ENCODE measurements at regions not wholly inside any gene's neighbourhood (a gene's known extent, or its start where the extent isn't known, plus 50 kb on each side); places are given as distances from the start of the nearest gene placed in this dataset.

DNA sequence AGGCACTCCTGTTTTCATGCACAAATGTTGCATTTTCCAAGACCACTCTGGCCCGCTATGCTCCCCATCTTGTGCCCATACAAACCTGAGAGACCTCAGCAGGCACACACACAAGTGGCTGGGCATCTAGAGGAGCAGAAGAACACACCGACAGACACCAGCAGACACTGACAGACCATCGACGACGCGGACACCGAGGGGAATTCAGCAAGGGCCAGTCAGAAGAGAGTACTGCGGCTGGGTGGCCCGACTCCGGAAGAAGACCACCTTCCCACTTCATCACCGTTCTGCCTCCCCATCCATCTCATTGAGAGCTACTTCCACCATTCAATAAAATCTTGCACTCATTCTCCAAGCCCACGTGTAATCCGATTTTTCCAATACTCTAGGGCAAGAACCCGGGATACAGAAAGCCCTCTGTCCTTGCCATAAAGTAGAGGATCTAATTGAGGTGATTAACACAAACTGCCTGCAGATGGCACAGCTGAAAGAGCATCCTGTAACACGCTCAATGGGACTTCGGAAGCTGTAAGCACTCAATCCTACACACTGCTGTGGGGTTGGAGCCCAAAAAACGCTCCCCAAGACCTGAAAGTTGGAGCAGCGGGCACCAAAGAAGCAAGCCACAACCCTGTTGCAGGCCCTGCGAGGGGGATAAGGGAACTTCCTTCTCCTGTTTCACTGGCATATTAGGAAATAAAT lies 780.9 kb downstream of the ARAP2 start:
- CTCF ChIA-PET: no interaction called here
- no peak overlapping the region for H3K4me3 ChIP-seq (ENCODE audit: low read depth, low read length, poor library complexity, severe bottlenecking)
- no peaks in the 10 kb centered on the region for H3K27me3 ChIP-seq (replicated peaks; ENCODE audit: insufficient read depth, low read depth, low read length, poor library complexity)
- peaks cover 24% of the 10 kb centered on the region for H3K9me3 ChIP-seq (ENCODE audit: low read depth, low read length, poor library complexity, severe bottlenecking)
- no peaks in the 10 kb centered on the region for H3K36me3 ChIP-seq (ENCODE audit: insufficient read depth, low read length, poor library complexity, severe bottlenecking)
- POLR2A ChIA-PET (ENCODE audit: low non-redundant PET): no interaction called here
- no peak for TF ChIP-seq EZH2 (IDR thresholded peaks at IDR 0.05; ENCODE audit: borderline replicate concordance, low read depth, low read length, poor library complexity, severe bottlenecking)
- TF ChIP-seq, protein P1, sequence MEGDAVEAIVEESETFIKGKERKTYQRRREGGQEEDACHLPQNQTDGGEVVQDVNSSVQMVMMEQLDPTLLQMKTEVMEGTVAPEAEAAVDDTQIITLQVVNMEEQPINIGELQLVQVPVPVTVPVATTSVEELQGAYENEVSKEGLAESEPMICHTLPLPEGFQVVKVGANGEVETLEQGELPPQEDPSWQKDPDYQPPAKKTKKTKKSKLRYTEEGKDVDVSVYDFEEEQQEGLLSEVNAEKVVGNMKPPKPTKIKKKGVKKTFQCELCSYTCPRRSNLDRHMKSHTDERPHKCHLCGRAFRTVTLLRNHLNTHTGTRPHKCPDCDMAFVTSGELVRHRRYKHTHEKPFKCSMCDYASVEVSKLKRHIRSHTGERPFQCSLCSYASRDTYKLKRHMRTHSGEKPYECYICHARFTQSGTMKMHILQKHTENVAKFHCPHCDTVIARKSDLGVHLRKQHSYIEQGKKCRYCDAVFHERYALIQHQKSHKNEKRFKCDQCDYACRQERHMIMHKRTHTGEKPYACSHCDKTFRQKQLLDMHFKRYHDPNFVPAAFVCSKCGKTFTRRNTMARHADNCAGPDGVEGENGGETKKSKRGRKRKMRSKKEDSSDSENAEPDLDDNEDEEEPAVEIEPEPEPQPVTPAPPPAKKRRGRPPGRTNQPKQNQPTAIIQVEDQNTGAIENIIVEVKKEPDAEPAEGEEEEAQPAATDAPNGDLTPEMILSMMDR (conservative IDR thresholded peaks at IDR 0.05; ENCODE audit: low read depth, low read length): no peak
- no peaks in the 10 kb centered on the region for H3K4me1 ChIP-seq (ENCODE audit: insufficient read depth, low read length, poor library complexity, severe bottlenecking)
- BruUV-seq (replicated peaks): no TSS peak
- no peak overlapping the region for H3K27ac ChIP-seq (ENCODE audit: low read depth, low read length, poor library complexity, severe bottlenecking)
- no peak for DNase-seq (ENCODE audit: low spot score)
- intact Hi-C loops (cut with micrococcal nuclease; ENCODE audit: unreplicated experiment): no loop called here

DNA sequence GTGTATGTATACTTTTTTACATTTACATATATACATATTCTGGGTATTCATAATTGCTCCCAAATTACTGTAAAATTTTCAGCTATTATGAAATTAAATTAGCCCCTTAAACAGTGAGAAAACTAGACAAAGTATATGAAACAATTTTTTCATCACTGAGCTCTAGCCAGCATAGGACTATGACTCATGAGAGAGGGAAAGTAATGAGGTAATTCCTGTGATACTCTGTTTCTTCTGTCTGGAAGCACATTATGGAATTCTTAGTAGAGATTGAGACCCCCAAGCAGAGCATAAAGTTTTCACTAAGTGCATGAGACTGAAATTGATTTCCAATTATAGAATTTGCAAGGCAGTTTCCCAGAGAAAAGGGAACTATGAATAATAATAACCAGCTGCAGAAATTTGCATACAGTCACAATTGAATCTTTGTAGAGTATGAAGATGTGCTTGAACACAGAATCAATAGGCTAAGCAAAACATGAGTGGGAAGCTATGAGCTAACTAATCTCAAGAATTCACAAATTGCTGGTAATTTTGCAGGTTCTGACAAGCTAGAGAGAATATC lies 779.3 kb downstream of the ARAP2 start:
- BruUV-seq (replicated peaks): no TSS peak
- no peak for DNase-seq (ENCODE audit: low spot score)
- intact Hi-C loops (cut with micrococcal nuclease; ENCODE audit: unreplicated experiment): no loop called here
- CTCF ChIA-PET: no interaction called here
- Histone ChIP-seq H3K9me3 (ENCODE audit: low read depth, low read length, poor library complexity, severe bottlenecking) (peaks cover 14% of the 10 kb centered on the region), H3K4me1 (ENCODE audit: insufficient read depth, low read length, poor library complexity, severe bottlenecking) (no peaks in the 10 kb centered on the region), H3K27ac (ENCODE audit: low read depth, low read length, poor library complexity, severe bottlenecking) (no peak overlapping the region), H3K4me3 (ENCODE audit: low read depth, low read length, poor library complexity, severe bottlenecking) (no peak overlapping the region), H3K36me3 (ENCODE audit: insufficient read depth, low read length, poor library complexity, severe bottlenecking) (no peaks in the 10 kb centered on the region), H3K27me3 (replicated peaks; ENCODE audit: insufficient read depth, low read depth, low read length, poor library complexity) (no peaks in the 10 kb centered on the region)
- TF ChIP-seq EZH2 (IDR thresholded peaks at IDR 0.05; ENCODE audit: borderline replicate concordance, low read depth, low read length, poor library complexity, severe bottlenecking): no peak
- TF ChIP-seq, protein P1 (conservative IDR thresholded peaks at IDR 0.05; ENCODE audit: low read depth, low read length): no peak
- POLR2A ChIA-PET (ENCODE audit: low non-redundant PET): no interaction called here

DNA sequence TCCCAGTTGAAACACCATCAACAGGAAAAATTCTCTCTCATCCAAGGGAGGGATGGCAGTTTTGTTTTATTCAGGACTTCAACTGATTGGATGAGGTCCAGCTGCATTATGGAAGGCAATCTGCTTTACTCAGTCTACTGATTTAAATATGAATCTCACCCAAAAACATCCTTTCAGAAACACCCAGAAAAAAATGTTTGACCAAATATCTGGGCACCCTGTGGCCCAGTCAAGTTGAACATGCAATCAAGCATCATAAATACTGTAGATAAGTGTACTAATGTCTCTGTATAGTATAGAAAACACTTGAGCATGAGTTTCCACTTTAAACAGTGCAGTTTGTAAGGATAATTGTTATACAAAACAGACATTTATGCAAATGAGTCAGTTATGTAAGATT lies 753.2 kb downstream of the ARAP2 start:
- ChIA-PET POLR2A (ENCODE audit: low non-redundant PET) (no interaction called here), CTCF (no interaction called here)
- Histone ChIP-seq H3K36me3 (ENCODE audit: insufficient read depth, low read length, poor library complexity, severe bottlenecking) (no peaks in the 10 kb centered on the region), H3K4me1 (ENCODE audit: insufficient read depth, low read length, poor library complexity, severe bottlenecking) (no peaks in the 10 kb centered on the region), H3K27ac (ENCODE audit: low read depth, low read length, poor library complexity, severe bottlenecking) (no peak overlapping the region), H3K9me3 (ENCODE audit: low read depth, low read length, poor library complexity, severe bottlenecking) (peaks cover 24% of the 10 kb centered on the region), H3K4me3 (ENCODE audit: low read depth, low read length, poor library complexity, severe bottlenecking) (no peak overlapping the region), H3K27me3 (replicated peaks; ENCODE audit: insufficient read depth, low read depth, low read length, poor library complexity) (no peaks in the 10 kb centered on the region)
- no peak for DNase-seq (ENCODE audit: low spot score)
- BruUV-seq (replicated peaks): no TSS peak
- no peak for TF ChIP-seq EZH2 (IDR thresholded peaks at IDR 0.05; ENCODE audit: borderline replicate concordance, low read depth, low read length, poor library complexity, severe bottlenecking)
- TF ChIP-seq, protein P1 (conservative IDR thresholded peaks at IDR 0.05; ENCODE audit: low read depth, low read length): no peak
- intact Hi-C loops (cut with micrococcal nuclease; ENCODE audit: unreplicated experiment): no loop called here
